ENCODE measurements at regions not wholly inside any gene's neighbourhood (a gene's known extent, or its start where the extent isn't known, plus 50 kb on each side); places are given as distances from the start of the nearest gene placed in this dataset.

DNA sequence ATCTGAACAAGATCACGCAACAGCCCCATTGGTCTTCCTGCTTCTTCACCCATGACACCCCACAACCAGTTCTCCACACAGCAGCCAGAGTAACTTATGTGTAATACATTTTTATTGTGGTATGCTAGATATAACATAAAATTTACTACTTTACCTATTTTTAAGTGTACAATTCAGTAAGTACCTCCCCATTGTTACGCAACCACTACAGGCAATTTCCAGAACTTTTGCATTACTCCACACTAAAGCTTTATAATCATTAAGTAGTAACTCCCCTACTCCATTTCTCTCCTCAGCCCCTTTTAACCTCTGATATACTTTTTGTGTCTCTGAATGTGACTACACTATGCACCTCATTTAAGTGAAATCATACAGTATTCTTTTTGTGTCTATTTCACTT, 575.4 kb upstream of the CADM1 start:
- Histone ChIP-seq H3K9me3 (no peaks in the 10 kb centered on the region; the same call in 1 of the 2 replicates), H3K4me3 (ENCODE audit: low read depth, low read length) (no peak overlapping the region), H3K27me3 (replicated peaks; ENCODE audit: control insufficient read depth, insufficient read depth, low read length) (no peaks in the 10 kb centered on the region), H3K4me1 (peaks cover 4% of the 10 kb centered on the region), H3K36me3 (ENCODE audit: control insufficient read depth, insufficient read depth, low read length) (no peaks in the 10 kb centered on the region)
- H3K4me1 Mint-ChIP-seq (ENCODE audit: low read depth, unreplicated experiment), result no peaks in the 10 kb centered on the region
- TF ChIP-seq, protein P1, sequence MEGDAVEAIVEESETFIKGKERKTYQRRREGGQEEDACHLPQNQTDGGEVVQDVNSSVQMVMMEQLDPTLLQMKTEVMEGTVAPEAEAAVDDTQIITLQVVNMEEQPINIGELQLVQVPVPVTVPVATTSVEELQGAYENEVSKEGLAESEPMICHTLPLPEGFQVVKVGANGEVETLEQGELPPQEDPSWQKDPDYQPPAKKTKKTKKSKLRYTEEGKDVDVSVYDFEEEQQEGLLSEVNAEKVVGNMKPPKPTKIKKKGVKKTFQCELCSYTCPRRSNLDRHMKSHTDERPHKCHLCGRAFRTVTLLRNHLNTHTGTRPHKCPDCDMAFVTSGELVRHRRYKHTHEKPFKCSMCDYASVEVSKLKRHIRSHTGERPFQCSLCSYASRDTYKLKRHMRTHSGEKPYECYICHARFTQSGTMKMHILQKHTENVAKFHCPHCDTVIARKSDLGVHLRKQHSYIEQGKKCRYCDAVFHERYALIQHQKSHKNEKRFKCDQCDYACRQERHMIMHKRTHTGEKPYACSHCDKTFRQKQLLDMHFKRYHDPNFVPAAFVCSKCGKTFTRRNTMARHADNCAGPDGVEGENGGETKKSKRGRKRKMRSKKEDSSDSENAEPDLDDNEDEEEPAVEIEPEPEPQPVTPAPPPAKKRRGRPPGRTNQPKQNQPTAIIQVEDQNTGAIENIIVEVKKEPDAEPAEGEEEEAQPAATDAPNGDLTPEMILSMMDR (IDR thresholded peaks at IDR 0.05; ENCODE audit: insufficient read depth in 1 of 2, low read depth in 1 of 2, low read length in 1 of 2, severe bottlenecking in 1 of 2, unreplicated experiment in 1 of 2), result no peak
- POLR2A ChIA-PET, result interaction anchor here (0.6 kb wide), 1 partner anchor 53 kb away, joined by 3 read pairs; no protein-coding TSS in a partner anchor
- intact Hi-C loops (cut with micrococcal nuclease; ENCODE audit: unreplicated experiment), result no loop called here
- DNase-seq, result no peak
- BruUV-seq (replicated peaks), result no TSS peak
- CTCF ChIA-PET, result no interaction called here
- H3K36me3 Mint-ChIP-seq (ENCODE audit: insufficient read depth, unreplicated experiment), result no peaks in the 10 kb centered on the region
- peaks cover 27% of the 10 kb centered on the region for H3K9me3 Mint-ChIP-seq (ENCODE audit: unreplicated experiment)
- peaks cover 31% of the 10 kb centered on the region for H3K27me3 Mint-ChIP-seq (ENCODE audit: insufficient read depth, unreplicated experiment)
- H3K27ac Mint-ChIP-seq (ENCODE audit: unreplicated experiment), result no peak overlapping the region
- H3K4me3 Mint-ChIP-seq (ENCODE audit: unreplicated experiment), result no peak overlapping the region

GRCh38 chr11:116078101-116078591, 573.9 kb upstream of the CADM1 start:
- BruUV-seq (replicated peaks), result no TSS peak
- H3K4me1 ChIP-seq, result peaks cover 12% of the 10 kb centered on the region
- intact Hi-C loops (cut with micrococcal nuclease; ENCODE audit: unreplicated experiment), result no loop called here
- TF ChIP-seq, protein P1 (IDR thresholded peaks at IDR 0.05; ENCODE audit: insufficient read depth in 1 of 2, low read depth in 1 of 2, low read length in 1 of 2, severe bottlenecking in 1 of 2, unreplicated experiment in 1 of 2), result peak; percentile 42 to 57
- no peaks in the 10 kb centered on the region for H3K4me1 Mint-ChIP-seq (ENCODE audit: low read depth, unreplicated experiment)
- no peaks in the 10 kb centered on the region for H3K36me3 ChIP-seq (ENCODE audit: control insufficient read depth, insufficient read depth, low read length)
- peaks cover 29% of the 10 kb centered on the region for H3K27me3 Mint-ChIP-seq (ENCODE audit: insufficient read depth, unreplicated experiment)
- no peak for DNase-seq
- peaks cover 27% of the 10 kb centered on the region for H3K9me3 Mint-ChIP-seq (ENCODE audit: unreplicated experiment)
- ChIA-PET CTCF (interaction anchor here (0.9 to 1.1 kb wide), 3 partner anchors 27 to 90 kb away, joined by 3 to 4 read pairs (median 3); no protein-coding TSS in a partner anchor), POLR2A (no interaction called here)
- no peak overlapping the region for H3K27ac Mint-ChIP-seq (ENCODE audit: unreplicated experiment)
- H3K4me3 ChIP-seq (ENCODE audit: low read depth, low read length), result no peak overlapping the region
- H3K9me3 ChIP-seq, result no peaks in the 10 kb centered on the region; the same call in 1 of the 2 replicates
- no peaks in the 10 kb centered on the region for H3K36me3 Mint-ChIP-seq (ENCODE audit: insufficient read depth, unreplicated experiment)
- H3K27me3 ChIP-seq (replicated peaks; ENCODE audit: control insufficient read depth, insufficient read depth, low read length), result no peaks in the 10 kb centered on the region
- H3K4me3 Mint-ChIP-seq (ENCODE audit: unreplicated experiment), result no peak overlapping the region

DNA sequence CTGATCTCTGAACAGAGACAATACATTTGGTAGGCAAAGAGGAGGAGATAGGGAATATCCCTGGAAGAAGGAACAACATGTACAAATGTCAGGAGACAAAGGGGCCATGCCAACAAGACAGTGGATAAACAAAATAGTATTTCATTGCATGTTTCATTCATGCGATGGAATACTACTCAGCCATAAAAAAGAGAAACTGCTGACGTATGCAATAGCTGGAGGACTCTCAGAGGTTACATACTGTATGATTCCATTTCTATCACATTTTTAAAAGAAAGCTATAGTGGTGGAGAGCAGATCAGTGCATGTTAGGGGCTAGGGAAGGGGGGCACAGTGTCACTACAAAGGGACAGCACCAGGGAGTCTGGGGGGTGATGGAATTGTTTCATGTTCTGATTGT, 572.9 kb upstream of the CADM1 start:
- POLR2A ChIA-PET, result no interaction called here
- H3K4me1 Mint-ChIP-seq (ENCODE audit: low read depth, unreplicated experiment), result no peaks in the 10 kb centered on the region
- BruUV-seq (replicated peaks), result no TSS peak
- Histone ChIP-seq H3K4me1 (peaks cover 12% of the 10 kb centered on the region), H3K4me3 (ENCODE audit: low read depth, low read length) (no peak overlapping the region), H3K27me3 (replicated peaks; ENCODE audit: control insufficient read depth, insufficient read depth, low read length) (peaks cover 2% of the 10 kb centered on the region; the same call in 1 of the 2 replicates), H3K36me3 (ENCODE audit: control insufficient read depth, insufficient read depth, low read length) (no peaks in the 10 kb centered on the region), H3K9me3 (no peaks in the 10 kb centered on the region)
- H3K27ac Mint-ChIP-seq (ENCODE audit: unreplicated experiment), result no peak overlapping the region
- no peak for DNase-seq
- intact Hi-C loops (cut with micrococcal nuclease; ENCODE audit: unreplicated experiment), result no loop called here
- no peak overlapping the region for H3K4me3 Mint-ChIP-seq (ENCODE audit: unreplicated experiment)
- TF ChIP-seq, protein P1 (IDR thresholded peaks at IDR 0.05; ENCODE audit: insufficient read depth in 1 of 2, low read depth in 1 of 2, low read length in 1 of 2, severe bottlenecking in 1 of 2, unreplicated experiment in 1 of 2), result no peak
- H3K9me3 Mint-ChIP-seq (ENCODE audit: unreplicated experiment), result peaks cover 27% of the 10 kb centered on the region
- H3K27me3 Mint-ChIP-seq (ENCODE audit: insufficient read depth, unreplicated experiment), result peaks cover 26% of the 10 kb centered on the region
- no peaks in the 10 kb centered on the region for H3K36me3 Mint-ChIP-seq (ENCODE audit: insufficient read depth, unreplicated experiment)
- CTCF ChIA-PET, result no interaction called here

Measured in Caco-2 (cell line).